ENCODE measurements at regions not wholly inside any gene's neighbourhood (a gene's known extent, or its start where the extent isn't known, plus 50 kb on each side); places are given as distances from the start of the nearest gene placed in this dataset.

- no peak for DNase-seq
Measured at GRCh38 chr2:30341500-30342267, 105.4 kb upstream of the LCLAT1 start.

- DNase-seq = no peak
Measured at GRCh38 chr2:30346471-30347169, 100.4 kb upstream of the LCLAT1 start.

DNA sequence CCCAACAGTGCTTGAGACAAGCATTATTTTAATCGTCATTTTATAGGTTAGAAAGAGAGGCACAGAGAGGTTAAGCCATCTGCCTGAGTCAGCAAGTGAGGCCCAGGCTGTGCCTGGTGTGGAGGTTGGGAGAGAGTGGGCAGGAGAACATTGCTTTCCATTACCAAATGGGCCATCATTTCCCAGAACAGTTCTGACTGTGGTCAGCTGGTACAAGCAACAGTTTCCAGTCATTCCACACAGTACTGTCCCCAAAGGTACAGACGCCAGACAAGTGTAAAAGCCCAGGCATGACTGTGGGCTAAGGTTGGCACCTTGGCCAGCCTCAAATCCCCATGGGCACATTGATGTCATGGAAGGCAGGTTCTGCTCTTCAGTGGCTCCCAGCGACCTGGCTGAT is 98.2 kb upstream of the LCLAT1 start:
- DNase-seq = no peak

GRCh38 chr2:30349691-30350090 is 97.4 kb upstream of the LCLAT1 start:
- no peak for DNase-seq

DNA sequence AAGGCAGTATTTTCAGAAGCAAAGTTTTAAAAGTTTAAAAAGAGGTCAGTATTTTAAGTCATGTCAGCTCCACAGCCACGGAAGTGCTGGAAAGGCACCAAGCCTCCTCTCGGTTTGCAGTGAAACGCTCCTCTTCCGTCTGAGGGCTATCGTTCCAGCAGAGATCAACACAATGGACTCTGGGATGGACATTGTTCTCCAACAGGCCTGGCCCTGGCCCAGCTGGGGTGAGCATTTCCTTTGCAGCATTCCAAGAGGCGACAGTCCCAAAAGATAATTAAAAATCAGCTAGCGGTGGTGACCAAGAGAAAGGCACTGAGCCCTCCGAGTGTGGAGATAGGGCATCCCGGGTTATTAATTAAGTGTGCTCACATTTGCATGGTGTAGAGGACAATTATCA is 95.9 kb upstream of the LCLAT1 start:
- no peak for DNase-seq

- DNase-seq = no peak
Measured at GRCh38 chr2:30351949-30352348, 95.1 kb upstream of the LCLAT1 start.

DNA sequence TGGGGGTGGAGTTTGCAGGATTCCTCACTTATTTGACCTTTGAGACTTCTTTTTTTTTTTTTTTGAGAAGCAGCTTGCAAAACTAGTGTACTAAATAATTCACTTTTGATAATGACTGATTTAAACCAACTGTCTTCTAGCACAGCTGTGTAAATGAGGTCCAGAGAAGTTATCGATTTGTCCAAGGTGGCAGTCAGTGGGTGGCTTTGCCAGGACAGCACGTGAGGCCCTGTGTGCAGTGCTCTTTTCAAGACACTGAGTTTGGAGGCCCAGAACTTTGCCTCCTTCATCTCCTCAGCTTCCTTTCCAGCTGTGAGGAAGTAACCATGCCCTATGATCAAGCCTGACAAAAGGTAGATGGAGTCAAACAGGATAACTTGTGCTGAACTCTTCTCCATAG is 92.9 kb upstream of the LCLAT1 start:
- DNase-seq = no peak

- no peak for DNase-seq
Measured at GRCh38 chr2:30354621-30355020, 92.4 kb upstream of the LCLAT1 start.

- no peak for DNase-seq
Measured at GRCh38 chr2:30355306-30355705, 91.7 kb upstream of the LCLAT1 start.

- DNase-seq = no peak
Measured at GRCh38 chr2:30356071-30356470, 91.0 kb upstream of the LCLAT1 start.

GRCh38 chr2:30356776-30357175 is 90.3 kb upstream of the LCLAT1 start:
- no peak for DNase-seq

- DNase-seq = no peak
Measured at GRCh38 chr2:30358351-30358750, 88.7 kb upstream of the LCLAT1 start.

DNA sequence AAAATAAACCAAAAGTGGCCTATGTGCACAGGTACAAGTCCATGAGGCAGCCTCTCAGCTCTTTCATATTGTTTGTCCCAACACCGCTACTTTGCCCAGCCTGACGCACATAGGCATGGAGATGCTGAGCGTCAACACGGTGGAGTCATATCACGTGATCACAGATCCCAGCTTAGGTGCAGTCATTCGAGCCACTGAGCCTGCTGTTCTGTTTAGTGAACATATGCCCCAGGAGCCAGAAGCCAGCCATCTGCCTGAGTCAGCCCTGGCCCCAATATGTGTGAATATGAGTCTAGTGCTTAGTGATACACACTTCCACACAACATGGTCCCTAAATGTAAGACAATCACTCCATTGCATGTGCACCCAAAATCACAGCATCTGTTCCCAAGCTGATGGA is 88.2 kb upstream of the LCLAT1 start:
- DNase-seq = no peak

DNA sequence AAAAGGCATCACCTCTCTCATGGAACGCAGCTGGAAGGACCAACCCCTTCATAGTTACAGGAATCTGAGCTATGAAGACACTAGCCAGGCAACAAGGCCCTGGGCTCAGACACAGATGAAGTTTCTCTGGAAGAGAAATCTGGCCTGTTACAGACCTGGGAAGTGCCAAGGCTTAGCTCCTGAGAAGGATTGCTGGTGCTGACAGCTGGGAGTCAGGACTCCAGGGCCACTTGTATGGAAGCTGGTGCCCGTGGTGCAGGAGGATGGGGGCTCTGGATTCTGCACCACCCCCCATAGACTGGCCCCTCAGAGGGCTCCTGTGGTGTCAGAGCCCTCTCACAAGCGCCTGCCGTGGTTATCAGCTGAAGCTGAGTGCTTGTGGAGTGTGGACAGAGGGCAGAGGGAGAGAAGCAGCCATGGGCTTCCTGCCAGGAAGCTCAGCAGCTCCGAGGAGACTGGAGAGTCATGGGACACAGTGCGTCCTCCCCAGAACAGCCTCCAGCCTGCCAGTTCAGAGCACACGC is 87.3 kb upstream of the LCLAT1 start:
- no peak for DNase-seq

DNA sequence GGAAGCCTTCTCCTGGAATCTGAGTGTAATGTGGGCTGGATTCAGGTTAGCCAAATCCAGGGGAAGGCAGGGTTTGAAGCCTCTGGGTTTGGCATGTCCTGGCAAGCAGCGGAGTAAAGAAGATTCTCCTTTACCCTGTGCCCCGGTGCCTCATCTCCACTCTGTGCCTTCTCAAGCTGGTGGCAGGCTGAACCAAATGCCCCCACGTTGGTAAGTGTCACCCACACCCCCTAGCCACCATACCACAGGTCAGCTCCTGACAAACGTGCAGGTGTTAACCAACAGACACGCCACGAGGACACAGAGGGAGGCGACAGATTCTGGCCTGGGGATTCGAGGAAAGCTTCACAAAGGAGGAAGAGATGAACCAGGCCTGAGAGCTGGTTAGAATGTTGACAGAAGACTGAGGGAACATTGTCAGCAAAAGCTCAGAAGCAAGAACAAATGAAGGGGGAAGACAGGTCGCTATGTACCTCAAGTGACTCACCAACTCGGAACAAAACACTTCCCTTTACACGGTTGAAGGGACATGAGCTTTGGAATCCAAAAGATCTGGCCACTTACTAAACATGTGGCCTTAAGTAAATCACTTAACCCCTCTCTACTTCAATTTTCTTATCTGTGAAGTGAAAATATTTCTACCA is 85.2 kb upstream of the LCLAT1 start:
- no peak for DNase-seq

DNA sequence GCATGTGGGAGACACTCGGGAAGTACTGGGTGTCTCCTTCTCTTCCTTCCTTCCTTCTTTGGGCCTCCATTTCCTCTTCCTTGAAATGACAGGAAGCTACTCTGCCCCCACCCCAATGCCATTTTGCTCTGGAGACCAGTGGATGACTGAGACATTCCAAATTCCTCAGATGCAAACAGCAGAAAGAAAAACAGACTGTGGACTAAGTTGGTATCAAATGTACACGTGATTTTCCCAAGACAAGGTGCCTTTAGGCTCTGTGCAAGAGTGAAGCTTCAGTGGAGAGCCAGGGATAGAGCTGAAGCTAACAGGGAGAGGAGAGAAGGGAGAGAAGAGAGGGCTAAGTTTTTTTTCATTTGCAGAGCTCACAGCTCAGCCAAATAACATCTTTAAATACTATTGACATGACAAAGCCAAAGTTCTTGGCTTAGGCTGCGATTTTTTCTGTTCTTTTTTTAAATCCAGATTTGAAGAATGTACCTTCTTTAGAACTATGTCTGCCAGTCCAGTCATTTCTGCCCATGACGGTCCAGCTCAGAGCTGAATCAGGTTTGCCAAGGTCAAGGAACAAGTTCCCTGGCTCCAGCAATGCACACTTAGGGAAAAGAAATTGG is 84.5 kb upstream of the LCLAT1 start:
- DNase-seq = no peak

- DNase-seq = no peak
Measured at GRCh38 chr2:30363406-30363805, 83.6 kb upstream of the LCLAT1 start.

DNA sequence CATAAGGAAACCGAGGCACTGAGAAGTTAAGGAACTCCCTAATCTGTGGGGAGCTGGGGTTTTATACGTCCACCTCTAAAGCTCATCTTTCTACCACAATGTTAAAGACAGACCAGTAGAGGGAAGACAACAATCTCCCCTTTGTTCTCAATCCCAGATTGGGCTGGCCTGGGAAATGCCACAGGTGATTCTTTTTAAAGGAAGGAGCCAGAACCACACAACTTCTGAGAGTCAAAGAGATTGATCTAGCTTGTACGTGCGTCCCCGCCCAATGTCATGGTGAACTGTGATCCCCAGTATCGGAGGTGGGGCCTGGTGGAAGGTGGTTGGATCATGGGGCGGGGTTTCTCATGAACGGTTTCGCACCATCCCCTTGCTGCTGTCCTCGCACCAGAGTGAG is 81.8 kb upstream of the LCLAT1 start:
- DNase-seq = no peak

GRCh38 chr2:30366199-30366691 is 80.8 kb upstream of the LCLAT1 start:
- peak; percentile 20 for DNase-seq

GRCh38 chr2:30367232-30368070 is 79.6 kb upstream of the LCLAT1 start:
- DNase-seq = no peak

DNA sequence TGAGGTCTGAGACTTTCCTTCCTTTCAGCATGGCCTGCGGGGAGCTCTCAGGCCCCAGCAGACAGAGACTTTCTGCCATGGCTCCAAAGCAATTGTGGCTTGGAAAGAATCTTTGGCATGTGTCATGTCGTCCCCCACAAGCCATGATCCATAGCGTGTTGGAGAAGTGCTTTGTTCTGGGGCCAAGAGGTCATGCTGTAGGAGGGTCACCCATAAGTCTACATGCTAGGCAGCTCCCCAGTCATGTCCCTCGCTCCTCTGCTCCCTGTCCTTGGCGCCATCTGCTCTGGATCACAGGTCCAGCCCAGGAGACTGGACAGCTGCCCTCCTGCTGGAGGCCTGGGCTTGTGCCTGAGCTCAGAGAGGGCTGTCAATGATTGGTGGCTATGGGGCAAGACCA is 78.8 kb upstream of the LCLAT1 start:
- no peak for DNase-seq

GRCh38 chr2:30371028-30371689 is 75.9 kb upstream of the LCLAT1 start:
- DNase-seq = no peak

Measured in activated CD4-positive, alpha-beta T cell treated with anti-CD3 and anti-CD28 coated beads, Interleukin-10, Interleukin-2, amounts not matched to agents 100 ng/mL and 50 ng/mL, durations not matched to agents 16 hours and 8 hours (primary cell).